Activated CD4-positive, alpha-beta memory T cell treated with anti-CD3 and anti-CD28 coated beads, Interleukin-2, amount 10 ng/mL, durations not matched to agents 7 days and 5 days (primary cell): ENCODE measurements at regions not wholly inside any gene's neighbourhood (a gene's known extent, or its start where the extent isn't known, plus 50 kb on each side); places are given as distances from the start of the nearest gene placed in this dataset.
"Not testable (repeated sequence)": the region's sequence is repeated elsewhere in the genome, so short reads cannot be mapped to it uniquely, and the experiment has no call there.

ENCODE experiments used
- CTCF ChIA-PET: fragments of 350-600 bp; sonication (Branson Sonifier 250); formaldehyde crosslinking; loops from one replicate; lab custom pipeline; 2021; ENCODE audit warnings: antibody characterized with exemption, inconsistent platforms; lab: Charles Lee
- POLR2A ChIA-PET: fragments of 350-600 bp; sonication (Branson Sonifier 250); formaldehyde crosslinking; loops from one replicate; lab custom pipeline; 2021; ENCODE audit warnings: antibody characterized with exemption; lab: Charles Lee
- DNase-seq: peaks from one replicate; pipeline ENCODE4 v3.0.0-alpha.2; 2020
- H3K27ac Mint-ChIP-seq: one replicate; pipeline ENCODE4 v1.8.0; 2021; ENCODE audit warnings: mild to moderate bottlenecking, mixed read lengths
- H3K27me3 Mint-ChIP-seq: one replicate; pipeline ENCODE4 v1.8.0; 2021; ENCODE audit warnings: mixed read lengths
- H3K36me3 Mint-ChIP-seq: one replicate; pipeline ENCODE4 v1.8.0; 2021; ENCODE audit warnings: low read depth, mixed read lengths
- H3K4me1 Mint-ChIP-seq: one replicate; pipeline ENCODE4 v1.8.0; 2021; ENCODE audit warnings: mixed read lengths
- H3K4me3 Mint-ChIP-seq: one replicate; pipeline ENCODE4 v1.8.0; 2021; ENCODE audit warnings: mild to moderate bottlenecking, mixed read lengths
- H3K9me3 Mint-ChIP-seq: one replicate; pipeline ENCODE4 v1.8.0; 2021; ENCODE audit warnings: mixed read lengths

DNA sequence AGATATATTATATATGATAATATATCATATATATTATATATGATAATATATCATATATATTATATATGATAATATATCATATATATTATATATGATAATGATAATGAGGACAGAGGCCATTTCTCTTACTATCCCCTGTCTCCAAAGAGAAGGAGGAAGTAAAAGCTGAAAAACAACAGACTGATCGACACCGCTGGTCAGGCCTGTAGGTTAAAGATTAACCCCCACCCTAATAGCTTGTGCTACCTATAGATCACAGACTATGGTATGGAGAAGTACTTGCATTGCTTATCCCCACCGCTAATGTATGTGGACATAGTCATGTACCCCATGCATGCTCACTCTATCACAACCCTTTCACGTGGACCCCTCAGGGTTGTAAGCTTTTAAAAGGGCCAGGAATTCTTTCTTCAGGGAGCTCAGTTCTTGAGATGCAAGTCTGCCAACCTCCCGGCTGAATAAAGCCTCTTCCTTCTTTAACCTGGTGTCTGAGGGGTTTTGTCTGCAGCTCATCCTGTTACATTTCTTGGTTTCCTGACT, 786.1 kb upstream of the TMEM132C start:
- ChIA-PET POLR2A (no interaction called here), CTCF (no interaction called here)
- H3K4me3 Mint-ChIP-seq: no peak overlapping the region
- DNase-seq: no peak
- no peaks in the 10 kb centered on the region for H3K9me3 Mint-ChIP-seq
- no peaks in the 10 kb centered on the region for H3K27me3 Mint-ChIP-seq
- H3K27ac Mint-ChIP-seq: no peak overlapping the region
- H3K4me1 Mint-ChIP-seq: peaks cover 2% of the 10 kb centered on the region
- no peaks in the 10 kb centered on the region for H3K36me3 Mint-ChIP-seq

DNA sequence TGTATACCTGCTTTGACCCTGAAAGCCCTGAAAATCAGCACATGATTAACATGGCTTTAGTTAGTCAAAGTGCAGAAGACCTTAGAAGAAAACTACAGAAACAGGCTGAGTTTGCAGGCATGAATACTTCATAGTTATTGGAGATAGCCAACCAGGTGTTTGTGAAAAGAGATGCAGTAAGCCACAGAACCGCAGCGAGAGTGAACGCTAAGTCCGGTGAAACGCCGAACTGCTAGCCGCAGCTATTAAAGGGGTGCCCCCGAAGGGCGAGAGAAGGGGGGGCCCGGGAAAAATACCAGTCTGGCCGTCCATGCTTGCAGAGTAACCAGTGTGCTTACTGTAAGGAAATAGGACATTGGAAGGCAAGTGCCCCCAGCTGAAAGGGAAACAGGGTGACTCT, 784.0 kb upstream of the TMEM132C start:
- CTCF ChIA-PET: no interaction called here
- no peaks in the 10 kb centered on the region for H3K27me3 Mint-ChIP-seq
- H3K4me3 Mint-ChIP-seq: no peak overlapping the region
- H3K27ac Mint-ChIP-seq: no peak overlapping the region
- H3K9me3 Mint-ChIP-seq: no peaks in the 10 kb centered on the region
- no peaks in the 10 kb centered on the region for H3K36me3 Mint-ChIP-seq
- peaks cover 2% of the 10 kb centered on the region for H3K4me1 Mint-ChIP-seq
- DNase-seq: no peak
- POLR2A ChIA-PET: no interaction called here

DNA sequence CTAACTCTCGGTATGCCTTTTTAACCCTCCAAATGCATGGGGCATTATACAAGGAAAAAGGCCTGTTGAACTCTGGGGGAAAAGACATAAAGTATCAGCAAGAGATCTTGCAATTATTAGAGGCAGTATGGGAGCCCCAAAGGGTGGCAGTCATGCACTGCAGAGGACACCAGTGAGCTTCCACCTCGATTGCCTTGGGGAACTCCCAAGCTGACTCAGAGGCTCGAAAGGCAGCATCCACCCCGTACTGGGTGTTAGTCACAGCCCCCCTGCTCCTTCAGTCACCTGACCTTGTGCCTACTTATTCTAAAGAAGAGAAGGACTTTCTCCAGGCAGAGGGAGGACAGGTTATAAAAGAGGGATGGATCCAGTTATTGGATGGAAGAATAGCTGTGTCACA, 781.4 kb upstream of the TMEM132C start:
- H3K9me3 Mint-ChIP-seq: no peaks in the 10 kb centered on the region
- DNase-seq: peak; percentile 53
- H3K4me3 Mint-ChIP-seq: no peak overlapping the region
- CTCF ChIA-PET: interaction anchor here (0.8 to 1.4 kb wide), 2 partner anchors 74 to 192 kb away, joined by 4 read pairs; no protein-coding TSS in a partner anchor
- no peaks in the 10 kb centered on the region for H3K27me3 Mint-ChIP-seq
- H3K36me3 Mint-ChIP-seq: no peaks in the 10 kb centered on the region
- H3K27ac Mint-ChIP-seq: no peak overlapping the region
- peaks cover 2% of the 10 kb centered on the region for H3K4me1 Mint-ChIP-seq
- POLR2A ChIA-PET: no interaction called here

DNA sequence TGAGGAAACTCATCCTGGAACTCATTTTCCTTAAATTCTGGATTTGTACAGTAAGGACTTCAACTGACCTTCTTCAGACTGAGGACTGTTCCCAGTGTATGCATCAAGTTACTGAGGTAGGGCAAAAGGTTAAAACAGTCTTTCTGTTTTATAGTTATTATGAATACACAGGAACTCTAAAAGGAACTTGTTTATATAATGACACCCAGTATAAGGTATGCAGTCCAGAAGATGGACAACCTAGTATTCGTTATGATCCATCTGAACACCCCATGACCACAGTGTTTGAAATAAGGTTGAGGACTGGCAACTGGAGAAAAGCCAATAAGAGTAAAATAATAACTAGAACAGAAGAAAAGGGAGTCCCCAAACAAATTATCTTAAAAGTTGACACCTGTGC, 779.9 kb upstream of the TMEM132C start:
- H3K27me3 Mint-ChIP-seq: peaks cover 3% of the 10 kb centered on the region
- H3K9me3 Mint-ChIP-seq: no peaks in the 10 kb centered on the region
- no peaks in the 10 kb centered on the region for H3K36me3 Mint-ChIP-seq
- CTCF ChIA-PET: interaction anchor here (0.6 to 1.4 kb wide), 2 partner anchors 73 to 191 kb away, joined by 3 to 4 read pairs; no protein-coding TSS in a partner anchor
- DNase-seq: no peak
- POLR2A ChIA-PET: no interaction called here
- no peak overlapping the region for H3K27ac Mint-ChIP-seq
- H3K4me3 Mint-ChIP-seq: no peak overlapping the region
- H3K4me1 Mint-ChIP-seq: peaks cover 2% of the 10 kb centered on the region

DNA sequence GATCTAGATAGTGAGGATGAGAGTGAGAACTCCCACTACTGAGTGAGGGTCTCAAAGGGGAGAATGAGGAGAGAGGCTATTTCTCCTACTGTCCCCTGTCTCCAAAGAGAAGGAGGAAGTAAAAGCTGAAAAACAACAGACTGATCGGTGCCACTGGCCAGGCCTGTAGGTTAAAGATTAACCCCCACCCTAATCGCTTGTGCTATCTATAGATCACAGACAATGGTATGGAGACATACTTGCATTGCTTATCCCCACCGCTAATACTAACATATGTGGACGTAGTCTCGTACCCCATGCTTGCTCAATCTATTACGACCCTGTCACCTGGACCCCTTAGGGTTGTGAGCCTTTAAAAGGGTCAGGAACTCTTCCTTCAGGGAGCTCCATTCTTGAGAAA, 777.9 kb upstream of the TMEM132C start:
- Mint-ChIP-seq H3K4me3 (no peak overlapping the region), H3K27me3 (peaks cover 3% of the 10 kb centered on the region), H3K9me3 (no peaks in the 10 kb centered on the region), H3K4me1 (peaks cover 4% of the 10 kb centered on the region), H3K36me3 (no peaks in the 10 kb centered on the region), H3K27ac (no peak overlapping the region)
- CTCF ChIA-PET: no interaction called here
- POLR2A ChIA-PET: no interaction called here
- DNase-seq: no peak

DNA sequence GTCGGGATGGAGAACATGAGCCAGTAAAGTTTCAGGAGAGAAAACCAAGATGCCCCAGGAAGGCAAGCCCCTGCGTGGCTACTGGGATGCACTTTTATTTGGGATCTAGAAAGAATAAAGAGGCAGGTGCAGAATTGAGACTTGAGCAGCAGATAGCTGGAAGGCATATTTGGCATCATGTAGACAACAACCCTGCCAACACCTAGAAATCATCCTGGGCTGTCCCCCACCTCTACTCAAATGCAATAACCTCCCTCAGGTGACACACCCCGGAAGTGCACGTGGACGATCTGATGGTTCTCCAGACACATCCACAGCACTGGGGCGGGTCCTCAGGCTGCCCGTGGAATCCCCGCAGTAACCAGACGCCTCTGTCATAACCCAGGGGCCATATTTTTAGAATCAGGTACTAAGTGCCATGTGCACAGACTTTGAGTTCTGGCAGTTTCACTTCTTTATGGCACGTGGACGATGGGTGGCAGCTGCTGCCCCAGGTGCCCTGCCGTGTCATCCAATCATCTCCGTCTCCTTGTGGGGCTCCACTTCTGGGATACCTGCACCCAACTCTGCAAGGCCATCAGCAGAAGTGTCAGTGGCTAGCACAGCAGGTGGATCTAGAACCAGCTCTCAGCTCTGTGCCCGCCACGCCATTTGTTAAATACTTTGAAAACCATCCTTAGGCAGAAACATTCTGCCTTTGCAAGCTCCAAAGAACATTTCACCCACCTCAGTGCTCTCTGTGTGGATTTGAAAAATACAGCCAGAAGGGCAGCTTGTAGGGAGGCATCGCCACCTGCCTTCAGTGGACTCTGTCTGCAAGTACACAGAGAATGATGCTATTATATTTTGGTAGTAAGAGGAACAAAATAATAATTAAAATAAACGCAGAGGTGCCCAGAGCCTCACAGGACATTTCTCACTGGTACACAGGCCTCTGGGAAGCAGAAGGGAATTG, 771.7 kb upstream of the TMEM132C start:
- Mint-ChIP-seq H3K27me3 (peaks cover 3% of the 10 kb centered on the region), H3K27ac (no peak overlapping the region), H3K9me3 (no peaks in the 10 kb centered on the region), H3K36me3 (no peaks in the 10 kb centered on the region), H3K4me3 (no peak overlapping the region), H3K4me1 (peaks cover 2% of the 10 kb centered on the region)
- ChIA-PET CTCF (interaction anchor here (0.6 kb wide), 1 partner anchor 549 kb away, joined by 4 read pairs; no protein-coding TSS in a partner anchor), POLR2A (no interaction called here)
- DNase-seq: no peak

DNA sequence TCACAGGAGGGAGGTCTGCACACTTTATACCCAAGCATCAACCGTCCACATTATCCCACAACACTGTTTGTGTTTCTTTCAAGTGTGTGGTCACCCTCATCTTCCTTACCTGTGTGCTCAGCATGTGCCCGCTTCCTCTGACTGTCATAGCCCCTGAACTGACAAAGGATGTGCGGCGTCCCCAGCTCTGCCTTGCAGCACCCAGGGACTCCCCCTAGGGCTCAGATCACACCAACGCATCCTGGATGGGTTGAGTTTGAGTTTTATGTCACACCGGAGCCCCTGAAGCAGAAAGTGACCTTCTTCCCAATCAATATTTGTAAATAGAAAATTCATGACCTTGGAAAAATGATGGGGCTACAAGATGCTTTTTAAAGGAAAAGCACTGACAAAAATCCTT, 770.7 kb upstream of the TMEM132C start:
- Mint-ChIP-seq H3K9me3 (peaks cover 2% of the 10 kb centered on the region), H3K36me3 (no peaks in the 10 kb centered on the region), H3K4me3 (no peak overlapping the region), H3K4me1 (peaks cover 2% of the 10 kb centered on the region), H3K27ac (no peak overlapping the region), H3K27me3 (peaks cover 1% of the 10 kb centered on the region)
- POLR2A ChIA-PET: no interaction called here
- DNase-seq: no peak
- CTCF ChIA-PET: interaction anchor here (0.6 kb wide), 1 partner anchor 550 kb away, joined by 4 read pairs; no protein-coding TSS in a partner anchor

DNA sequence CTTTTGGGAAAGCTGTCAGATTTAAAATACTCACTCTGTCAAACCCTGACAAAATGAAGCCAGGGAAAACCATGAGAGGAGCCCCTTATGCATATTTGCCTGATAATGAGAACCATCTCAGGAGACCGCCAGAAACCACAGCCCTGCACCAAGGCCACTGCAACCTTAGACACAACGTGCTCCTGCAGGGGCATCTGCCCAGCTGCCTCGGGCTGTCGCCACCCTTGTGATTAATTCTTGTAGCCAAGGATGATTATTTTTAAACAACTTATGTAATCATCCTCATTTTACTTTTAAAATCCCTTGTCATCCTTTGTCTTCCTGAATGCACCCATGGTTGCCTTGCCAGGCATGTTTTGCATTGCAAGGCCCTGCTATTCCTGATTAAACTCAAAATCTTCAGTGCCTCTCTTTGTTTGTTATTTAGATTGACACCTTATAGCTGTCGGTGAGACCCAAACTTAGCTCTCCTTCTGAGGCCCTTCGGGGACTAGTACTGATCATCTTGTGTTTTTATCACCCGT, 766.4 kb upstream of the TMEM132C start:
- CTCF ChIA-PET: no interaction called here
- Mint-ChIP-seq H3K36me3 (no peaks in the 10 kb centered on the region), H3K9me3 (peaks cover 4% of the 10 kb centered on the region)

DNA sequence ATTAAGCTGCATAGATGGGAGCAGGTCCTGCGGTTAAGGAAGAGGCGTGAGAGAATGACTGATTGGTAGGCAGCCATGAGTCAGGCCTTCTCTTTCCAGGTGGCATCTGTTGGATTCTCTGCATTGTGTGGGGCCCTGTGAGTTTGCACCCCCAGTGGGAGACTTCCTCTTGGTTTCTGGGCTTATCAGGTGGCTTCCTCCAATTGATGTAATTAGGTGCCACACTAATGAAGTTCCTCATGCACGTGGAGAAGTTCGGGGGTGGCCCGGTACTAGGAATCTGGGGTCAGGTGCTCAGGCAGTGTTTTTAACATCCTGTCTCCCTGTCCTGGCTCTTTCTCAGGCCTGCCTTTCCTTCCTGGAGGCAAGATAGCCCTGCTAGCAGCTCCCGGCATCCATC, 765.1 kb upstream of the TMEM132C start:
- no peaks in the 10 kb centered on the region for H3K36me3 Mint-ChIP-seq
- H3K27ac Mint-ChIP-seq: no peak overlapping the region
- POLR2A ChIA-PET: no interaction called here
- H3K9me3 Mint-ChIP-seq: peaks cover 4% of the 10 kb centered on the region
- DNase-seq: no peak
- H3K4me3 Mint-ChIP-seq: no peak overlapping the region
- no peaks in the 10 kb centered on the region for H3K27me3 Mint-ChIP-seq
- no peaks in the 10 kb centered on the region for H3K4me1 Mint-ChIP-seq
- CTCF ChIA-PET: no interaction called here

More for the DNA sequence above, 766.4 kb upstream of the TMEM132C start:
- no peak for DNase-seq
- Mint-ChIP-seq H3K4me1 (no peaks in the 10 kb centered on the region), H3K4me3 (no peak overlapping the region), H3K27ac (no peak overlapping the region), H3K27me3 (no peaks in the 10 kb centered on the region)
- POLR2A ChIA-PET: no interaction called here

DNA sequence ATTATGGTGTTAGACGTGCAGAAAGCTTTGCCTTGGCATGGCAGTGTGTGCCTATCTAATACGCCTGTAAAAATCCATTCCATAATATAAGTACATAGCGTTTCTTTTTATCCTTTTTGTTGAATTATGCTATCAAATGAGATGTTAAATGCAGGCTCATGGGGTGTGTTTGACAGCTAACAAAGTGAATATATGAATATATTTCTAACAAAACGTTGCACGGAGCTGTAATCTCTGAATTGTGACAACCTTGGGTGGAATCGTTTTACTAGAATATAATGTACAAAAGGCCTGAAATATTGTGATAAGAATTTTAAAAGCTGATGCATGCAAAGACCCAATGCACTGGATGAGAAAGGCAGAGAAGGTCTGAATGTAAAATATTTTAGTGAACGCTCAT, 763.7 kb upstream of the TMEM132C start:
- CTCF ChIA-PET: no interaction called here
- POLR2A ChIA-PET: no interaction called here
- Mint-ChIP-seq H3K27me3 (no peaks in the 10 kb centered on the region), H3K4me1 (no peaks in the 10 kb centered on the region), H3K4me3 (no peak overlapping the region), H3K36me3 (no peaks in the 10 kb centered on the region), H3K9me3 (peaks cover 10% of the 10 kb centered on the region), H3K27ac (no peak overlapping the region)
- DNase-seq: no peak

DNA sequence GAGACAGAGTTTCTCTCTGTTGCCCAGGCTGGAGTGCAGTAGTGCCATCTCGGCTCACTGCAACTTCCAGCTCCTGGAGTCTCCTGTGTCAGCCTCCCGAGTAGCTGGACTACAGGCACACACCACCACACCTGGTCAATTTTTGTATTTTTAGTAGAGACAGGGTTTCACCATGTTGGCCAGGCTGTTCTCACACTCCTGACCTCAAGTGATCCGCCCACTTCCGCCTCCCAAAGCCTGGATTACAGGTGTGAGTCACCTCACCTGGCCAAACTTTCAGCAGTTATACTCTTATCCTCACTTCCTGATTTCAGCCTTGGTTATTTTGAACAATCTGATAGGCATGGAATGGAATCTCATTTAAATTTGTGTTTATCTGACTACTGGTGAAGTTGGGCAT, 763.0 kb upstream of the TMEM132C start:
- H3K9me3 Mint-ChIP-seq, H3K27me3 Mint-ChIP-seq, H3K4me3 Mint-ChIP-seq, POLR2A ChIA-PET, H3K27ac Mint-ChIP-seq, H3K4me1 Mint-ChIP-seq, DNase-seq, H3K36me3 Mint-ChIP-seq, CTCF ChIA-PET: not testable (repeated sequence)

DNA sequence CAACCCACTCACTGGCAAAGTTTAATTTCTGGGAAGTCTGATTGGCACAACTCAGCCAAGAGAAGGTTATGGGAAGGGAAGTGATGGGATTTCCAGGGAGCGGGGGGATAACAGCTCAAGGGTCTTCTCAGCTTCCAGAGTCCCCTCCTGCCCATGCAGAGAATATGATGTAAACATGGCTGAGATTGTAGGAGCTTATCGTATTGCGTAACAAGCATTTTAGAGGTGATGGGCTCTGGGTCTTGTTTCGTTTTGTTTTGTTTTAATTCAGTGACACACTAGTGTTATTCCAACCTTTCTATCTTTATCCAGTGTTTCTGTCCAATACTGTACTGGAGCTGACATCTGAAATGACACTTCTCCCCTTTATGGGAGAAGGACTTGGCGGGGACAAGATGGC, 762.1 kb upstream of the TMEM132C start:
- no peak for DNase-seq
- ChIA-PET CTCF (no interaction called here), POLR2A (no interaction called here)
- Mint-ChIP-seq H3K27ac (no peak overlapping the region), H3K27me3 (no peaks in the 10 kb centered on the region), H3K4me1 (peaks cover 2% of the 10 kb centered on the region), H3K36me3 (no peaks in the 10 kb centered on the region), H3K4me3 (no peak overlapping the region), H3K9me3 (peaks cover 10% of the 10 kb centered on the region)

DNA sequence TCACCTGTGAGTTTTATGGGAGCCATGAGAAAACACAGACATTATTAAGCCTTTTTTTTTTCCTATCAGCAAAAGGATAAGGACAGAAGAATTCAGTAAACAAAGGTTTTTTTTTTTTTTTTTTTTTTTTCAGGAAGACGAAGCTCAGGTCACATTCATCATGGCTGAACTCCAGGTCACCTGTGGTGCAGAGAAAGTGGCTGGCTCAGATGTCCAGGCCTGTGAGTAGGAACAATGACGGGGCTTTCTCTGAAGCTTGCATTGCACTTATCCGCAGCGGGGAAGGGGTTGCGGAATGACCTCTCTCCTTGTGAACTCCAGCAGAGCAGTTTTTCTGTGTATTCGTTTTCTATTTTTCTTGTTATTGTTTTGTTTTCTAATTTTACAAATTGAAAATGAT, 759.6 kb upstream of the TMEM132C start:
- Mint-ChIP-seq H3K4me1 (peaks cover 2% of the 10 kb centered on the region), H3K27me3 (no peaks in the 10 kb centered on the region), H3K36me3 (no peaks in the 10 kb centered on the region), H3K4me3 (no peak overlapping the region), H3K27ac (no peak overlapping the region), H3K9me3 (peaks cover 10% of the 10 kb centered on the region)
- CTCF ChIA-PET: no interaction called here
- DNase-seq: no peak
- POLR2A ChIA-PET: no interaction called here
